Fibroblast of lung (primary cell): ENCODE measurements at regions not wholly inside any gene's neighbourhood (a gene's known extent, or its start where the extent isn't known, plus 50 kb on each side); places are given as distances from the start of the nearest gene placed in this dataset.
"Not testable (repeated sequence)": the region's sequence is repeated elsewhere in the genome, so short reads cannot be mapped to it uniquely, and the experiment has no call there.

Source experiments
- EZH2 ChIP-seq: IDR thresholded peaks from 2 replicates; pipeline ENCODE4 v1.5.1; 2012; ENCODE audit warnings: low read length, control low read depth, mild to moderate bottlenecking; ENCODE audit errors: missing control alignments
- TF ChIP-seq, protein P1 (sequence below), 2 donors: IDR thresholded peaks in 1 of 2; conservative IDR thresholded peaks in 1 of 2; 1 replicate in 1 of 2; 2 replicates in 1 of 2; pipeline ENCODE4 v1.5.1; 2011 to 2012; ENCODE audit warnings: low read length in 2 of 2, control low read depth in 1 of 2, inconsistent platforms in 1 of 2, low read depth in 1 of 2, mild to moderate bottlenecking in 1 of 2

DNA sequence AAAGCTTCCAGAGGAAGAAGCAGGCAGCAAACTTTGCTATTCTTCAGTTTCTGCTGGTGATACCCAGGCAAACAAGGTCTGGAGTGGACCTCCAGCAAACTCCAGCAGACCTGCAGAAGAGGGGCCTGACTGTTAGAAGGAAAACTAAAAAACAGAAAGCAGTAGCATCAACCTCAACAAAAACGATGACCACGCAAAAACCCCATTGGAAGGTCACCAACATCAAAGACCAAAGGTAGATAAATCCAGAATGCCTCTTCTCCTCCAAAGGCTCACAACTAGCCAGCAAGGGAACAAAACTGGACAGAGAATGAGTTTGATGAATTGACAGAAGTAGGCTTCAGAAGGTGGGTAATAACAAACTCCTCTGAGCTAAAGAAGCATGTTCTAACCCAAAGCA, 127.1 kb downstream of the SLITRK1 start:
- not testable (repeated sequence) for TF ChIP-seq EZH2
- TF ChIP-seq, protein P1, sequence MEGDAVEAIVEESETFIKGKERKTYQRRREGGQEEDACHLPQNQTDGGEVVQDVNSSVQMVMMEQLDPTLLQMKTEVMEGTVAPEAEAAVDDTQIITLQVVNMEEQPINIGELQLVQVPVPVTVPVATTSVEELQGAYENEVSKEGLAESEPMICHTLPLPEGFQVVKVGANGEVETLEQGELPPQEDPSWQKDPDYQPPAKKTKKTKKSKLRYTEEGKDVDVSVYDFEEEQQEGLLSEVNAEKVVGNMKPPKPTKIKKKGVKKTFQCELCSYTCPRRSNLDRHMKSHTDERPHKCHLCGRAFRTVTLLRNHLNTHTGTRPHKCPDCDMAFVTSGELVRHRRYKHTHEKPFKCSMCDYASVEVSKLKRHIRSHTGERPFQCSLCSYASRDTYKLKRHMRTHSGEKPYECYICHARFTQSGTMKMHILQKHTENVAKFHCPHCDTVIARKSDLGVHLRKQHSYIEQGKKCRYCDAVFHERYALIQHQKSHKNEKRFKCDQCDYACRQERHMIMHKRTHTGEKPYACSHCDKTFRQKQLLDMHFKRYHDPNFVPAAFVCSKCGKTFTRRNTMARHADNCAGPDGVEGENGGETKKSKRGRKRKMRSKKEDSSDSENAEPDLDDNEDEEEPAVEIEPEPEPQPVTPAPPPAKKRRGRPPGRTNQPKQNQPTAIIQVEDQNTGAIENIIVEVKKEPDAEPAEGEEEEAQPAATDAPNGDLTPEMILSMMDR (conservative IDR thresholded peaks at IDR 0.05 in 1 of 2, IDR thresholded peaks at IDR 0.05 in 1 of 2; ENCODE audit: low read depth in 1 of 2, low read length in 2 of 2) = not testable (repeated sequence)
